ENCODE measurements at regions not wholly inside any gene's neighbourhood (a gene's known extent, or its start where the extent isn't known, plus 50 kb on each side); places are given as distances from the start of the nearest gene placed in this dataset.

DNA sequence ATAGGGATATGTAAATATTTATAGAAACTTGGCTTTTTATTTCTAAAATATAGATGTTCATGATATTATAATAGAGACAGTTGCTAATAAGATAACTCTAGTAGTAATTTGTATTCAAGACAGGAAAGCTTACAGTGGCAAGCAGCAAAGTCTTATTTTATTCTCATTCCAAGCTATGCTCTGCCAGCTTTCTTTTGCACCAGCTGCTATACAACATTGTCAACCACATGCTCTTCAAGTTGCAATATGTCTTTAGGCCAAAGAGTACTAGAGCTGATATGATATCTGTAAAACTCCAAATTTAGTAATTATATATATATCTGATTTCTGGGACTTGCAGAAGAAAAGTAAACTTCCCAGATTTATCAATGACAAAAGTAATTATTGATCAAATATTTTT lies 350.1 kb downstream of the HGF start:
- H3K9me3 ChIP-seq = no peaks in the 10 kb centered on the region
- TF ChIP-seq, protein P1, sequence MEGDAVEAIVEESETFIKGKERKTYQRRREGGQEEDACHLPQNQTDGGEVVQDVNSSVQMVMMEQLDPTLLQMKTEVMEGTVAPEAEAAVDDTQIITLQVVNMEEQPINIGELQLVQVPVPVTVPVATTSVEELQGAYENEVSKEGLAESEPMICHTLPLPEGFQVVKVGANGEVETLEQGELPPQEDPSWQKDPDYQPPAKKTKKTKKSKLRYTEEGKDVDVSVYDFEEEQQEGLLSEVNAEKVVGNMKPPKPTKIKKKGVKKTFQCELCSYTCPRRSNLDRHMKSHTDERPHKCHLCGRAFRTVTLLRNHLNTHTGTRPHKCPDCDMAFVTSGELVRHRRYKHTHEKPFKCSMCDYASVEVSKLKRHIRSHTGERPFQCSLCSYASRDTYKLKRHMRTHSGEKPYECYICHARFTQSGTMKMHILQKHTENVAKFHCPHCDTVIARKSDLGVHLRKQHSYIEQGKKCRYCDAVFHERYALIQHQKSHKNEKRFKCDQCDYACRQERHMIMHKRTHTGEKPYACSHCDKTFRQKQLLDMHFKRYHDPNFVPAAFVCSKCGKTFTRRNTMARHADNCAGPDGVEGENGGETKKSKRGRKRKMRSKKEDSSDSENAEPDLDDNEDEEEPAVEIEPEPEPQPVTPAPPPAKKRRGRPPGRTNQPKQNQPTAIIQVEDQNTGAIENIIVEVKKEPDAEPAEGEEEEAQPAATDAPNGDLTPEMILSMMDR (IDR thresholded peaks at IDR 0.05; ENCODE audit: low read depth, low read length) = no peak
- H3K36me3 ChIP-seq = no peaks in the 10 kb centered on the region
- H3K4me3 ChIP-seq (ENCODE audit: low read depth, low read length) = no peak overlapping the region
- no peaks in the 10 kb centered on the region for H3K27me3 ChIP-seq
- no peaks in the 10 kb centered on the region for H3K4me1 ChIP-seq
- no peak for DNase-seq

DNA sequence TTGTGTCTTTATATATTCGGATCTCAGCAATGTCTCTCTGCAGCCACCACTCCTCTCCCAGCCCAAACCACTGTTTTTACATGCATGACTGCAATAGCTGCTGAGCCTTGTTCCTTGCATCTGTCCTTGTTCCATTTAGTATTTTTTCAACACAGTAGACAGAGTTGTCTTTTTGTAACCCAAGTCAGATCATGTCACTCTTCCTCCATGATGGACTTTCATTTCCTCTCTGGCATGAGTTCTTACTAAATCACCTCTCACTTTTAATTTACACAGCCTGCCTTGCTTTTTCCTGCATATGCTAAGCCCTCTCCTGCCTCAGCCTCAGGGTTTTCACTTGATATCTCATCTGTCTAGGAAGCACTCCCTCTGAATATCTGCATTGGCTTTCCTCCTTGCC lies 353.2 kb downstream of the HGF start:
- Histone ChIP-seq H3K9me3 (no peaks in the 10 kb centered on the region), H3K4me1 (no peaks in the 10 kb centered on the region), H3K36me3 (no peaks in the 10 kb centered on the region), H3K4me3 (ENCODE audit: low read depth, low read length) (no peak overlapping the region), H3K27me3 (no peaks in the 10 kb centered on the region)
- DNase-seq = no peak
- TF ChIP-seq, protein P1 (IDR thresholded peaks at IDR 0.05; ENCODE audit: low read depth, low read length) = no peak

DNA sequence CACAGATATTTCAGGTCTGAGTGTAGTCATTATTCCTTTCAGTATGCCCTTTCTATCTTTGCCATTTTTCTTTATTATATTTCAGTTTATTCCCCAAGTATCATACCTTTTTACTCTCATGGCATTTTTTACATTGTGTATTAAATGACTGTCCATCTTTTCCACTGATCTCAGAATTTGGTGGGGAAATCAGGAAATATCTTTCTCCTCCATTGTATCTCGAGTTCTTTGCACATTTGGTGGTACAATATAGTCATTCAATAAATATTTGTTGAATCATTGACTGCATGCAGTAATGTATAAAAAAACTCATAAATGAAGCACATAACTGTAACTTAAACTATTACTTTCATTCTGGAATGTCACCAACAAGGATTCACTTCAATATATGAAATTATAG lies 354.7 kb downstream of the HGF start:
- TF ChIP-seq, protein P1 (IDR thresholded peaks at IDR 0.05; ENCODE audit: low read depth, low read length) = no peak
- Histone ChIP-seq H3K9me3 (no peaks in the 10 kb centered on the region), H3K36me3 (no peaks in the 10 kb centered on the region), H3K4me1 (no peaks in the 10 kb centered on the region), H3K27me3 (no peaks in the 10 kb centered on the region), H3K4me3 (ENCODE audit: low read depth, low read length) (no peak overlapping the region)
- DNase-seq = no peak

DNA sequence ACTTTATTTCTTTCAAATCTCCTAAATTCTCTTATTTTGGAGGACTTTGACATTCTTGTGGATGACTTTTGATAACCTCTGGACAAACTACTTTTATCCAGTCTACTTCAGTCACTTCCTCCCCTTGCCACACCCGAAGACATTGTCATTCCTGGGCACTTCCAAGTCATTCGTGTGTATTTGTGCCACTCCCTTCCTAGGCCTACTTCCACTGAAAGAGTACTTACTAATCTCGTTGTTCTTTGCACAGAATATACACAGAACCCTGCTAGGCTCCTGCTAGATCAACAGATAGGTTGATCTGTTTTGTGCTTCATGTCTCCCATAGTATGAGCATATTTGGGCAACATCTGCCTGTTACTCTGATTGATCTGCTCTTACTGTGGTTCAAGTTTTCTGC lies 355.4 kb downstream of the HGF start:
- Histone ChIP-seq H3K4me1 (no peaks in the 10 kb centered on the region), H3K9me3 (no peaks in the 10 kb centered on the region), H3K36me3 (no peaks in the 10 kb centered on the region), H3K27me3 (no peaks in the 10 kb centered on the region), H3K4me3 (ENCODE audit: low read depth, low read length) (no peak overlapping the region)
- no peak for DNase-seq
- TF ChIP-seq, protein P1 (IDR thresholded peaks at IDR 0.05; ENCODE audit: low read depth, low read length) = no peak

DNA sequence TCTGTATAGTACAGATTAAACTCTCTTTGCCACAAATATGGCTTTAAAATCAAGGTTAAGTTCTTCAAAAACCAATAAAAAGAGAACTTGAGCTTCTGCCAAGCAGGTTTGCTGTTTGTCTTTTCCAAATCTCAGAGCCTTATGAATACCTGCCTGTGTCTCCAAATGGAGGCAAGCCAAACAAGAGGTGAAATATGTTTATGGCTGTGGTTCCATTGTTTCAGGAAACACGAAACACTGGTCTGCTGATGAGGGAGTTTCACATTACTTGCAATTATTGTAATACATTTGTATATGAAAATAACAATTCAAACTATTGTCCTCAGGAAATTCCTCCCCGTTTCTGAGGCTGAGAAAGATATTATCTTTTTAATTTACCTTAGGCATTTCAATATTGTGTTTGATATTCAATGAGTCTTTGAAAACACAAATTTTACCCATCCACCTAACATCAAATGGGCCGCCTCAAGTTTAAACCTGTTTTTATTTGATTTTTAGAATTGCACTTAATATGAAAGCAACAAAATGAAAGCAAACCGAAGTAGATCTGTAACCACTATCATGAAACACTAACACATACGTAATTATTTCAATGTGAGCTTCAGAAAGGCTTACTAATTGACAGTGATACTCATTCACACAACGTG lies 359.3 kb downstream of the HGF start:
- no peak overlapping the region for H3K4me3 ChIP-seq (ENCODE audit: low read depth, low read length)
- H3K27me3 ChIP-seq = no peaks in the 10 kb centered on the region
- no peaks in the 10 kb centered on the region for H3K9me3 ChIP-seq
- no peaks in the 10 kb centered on the region for H3K4me1 ChIP-seq
- no peak for DNase-seq
- no peaks in the 10 kb centered on the region for H3K36me3 ChIP-seq
- TF ChIP-seq, protein P1 (IDR thresholded peaks at IDR 0.05; ENCODE audit: low read depth, low read length) = no peak

DNA sequence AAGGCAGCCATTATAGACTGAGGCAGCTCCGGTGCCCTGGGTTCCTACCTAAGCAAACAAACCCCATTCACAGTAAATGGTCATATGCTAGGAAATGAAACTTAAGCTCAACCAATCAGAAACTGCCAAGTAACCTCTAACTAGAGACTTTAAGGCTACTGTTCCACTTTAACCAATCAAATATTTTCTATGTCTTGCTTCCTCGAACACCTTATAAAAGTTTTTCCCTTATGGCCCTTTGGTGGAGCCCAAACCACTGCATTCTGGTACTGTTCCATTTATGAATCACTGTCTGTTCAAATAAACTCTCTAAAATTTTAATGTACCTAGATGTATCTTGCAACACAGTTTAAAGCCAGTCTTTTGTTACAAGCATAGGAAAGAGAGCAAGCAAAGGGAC lies 361.1 kb downstream of the HGF start:
- H3K4me1 ChIP-seq = no peaks in the 10 kb centered on the region
- no peak for DNase-seq
- no peaks in the 10 kb centered on the region for H3K36me3 ChIP-seq
- no peaks in the 10 kb centered on the region for H3K9me3 ChIP-seq
- no peaks in the 10 kb centered on the region for H3K27me3 ChIP-seq
- TF ChIP-seq, protein P1 (IDR thresholded peaks at IDR 0.05; ENCODE audit: low read depth, low read length) = no peak
- H3K4me3 ChIP-seq (ENCODE audit: low read depth, low read length) = no peak overlapping the region

Data from BE2C (cell line).